ENCODE measurements at regions not wholly inside any gene's neighbourhood (a gene's known extent, or its start where the extent isn't known, plus 50 kb on each side); places are given as distances from the start of the nearest gene placed in this dataset.

- Histone ChIP-seq H3K4me1 (no peaks in the 10 kb centered on the region), H3K4me3 (no peak overlapping the region), H3K27ac (no peak overlapping the region), H3K27me3 (peaks cover 0 to 12% of the 10 kb centered on the region in 2 donors), H3K9me3 (peaks cover 0 to 9% (median 0%) of the 10 kb centered on the region in 4 donors), H3K36me3 (no peaks in the 10 kb centered on the region)
- TF ChIP-seq EP300 (IDR thresholded peaks at IDR 0.05): no peak
- TF ChIP-seq, protein P1, sequence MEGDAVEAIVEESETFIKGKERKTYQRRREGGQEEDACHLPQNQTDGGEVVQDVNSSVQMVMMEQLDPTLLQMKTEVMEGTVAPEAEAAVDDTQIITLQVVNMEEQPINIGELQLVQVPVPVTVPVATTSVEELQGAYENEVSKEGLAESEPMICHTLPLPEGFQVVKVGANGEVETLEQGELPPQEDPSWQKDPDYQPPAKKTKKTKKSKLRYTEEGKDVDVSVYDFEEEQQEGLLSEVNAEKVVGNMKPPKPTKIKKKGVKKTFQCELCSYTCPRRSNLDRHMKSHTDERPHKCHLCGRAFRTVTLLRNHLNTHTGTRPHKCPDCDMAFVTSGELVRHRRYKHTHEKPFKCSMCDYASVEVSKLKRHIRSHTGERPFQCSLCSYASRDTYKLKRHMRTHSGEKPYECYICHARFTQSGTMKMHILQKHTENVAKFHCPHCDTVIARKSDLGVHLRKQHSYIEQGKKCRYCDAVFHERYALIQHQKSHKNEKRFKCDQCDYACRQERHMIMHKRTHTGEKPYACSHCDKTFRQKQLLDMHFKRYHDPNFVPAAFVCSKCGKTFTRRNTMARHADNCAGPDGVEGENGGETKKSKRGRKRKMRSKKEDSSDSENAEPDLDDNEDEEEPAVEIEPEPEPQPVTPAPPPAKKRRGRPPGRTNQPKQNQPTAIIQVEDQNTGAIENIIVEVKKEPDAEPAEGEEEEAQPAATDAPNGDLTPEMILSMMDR (IDR thresholded peaks at IDR 0.05): no peak
- no peak for DNase-seq (ENCODE audit: low spot score in 2 of 2)
- WGBS, 2 donors: 89 to 90% methylated on average over 8 of the region's 8 CpGs
Observed at GRCh38 chr12:111188436-111188835, 180.5 kb downstream of the PHETA1 start.

- TF ChIP-seq, protein P1 (IDR thresholded peaks at IDR 0.05): no peak
- TF ChIP-seq POLR2A (IDR thresholded peaks at IDR 0.05) (no peak), EP300 (IDR thresholded peaks at IDR 0.05) (no peak)
- Histone ChIP-seq H3K36me3 (no peaks in the 10 kb centered on the region), H3K27ac (no peak overlapping the region), H3K4me1 (peaks cover 0 to 2% (median 0%) of the 10 kb centered on the region in 4 donors), H3K9me3 (peaks cover 0 to 9% (median 0%) of the 10 kb centered on the region in 4 donors), H3K4me3 (no peak overlapping the region), H3K27me3 (peaks cover 0 to 2% of the 10 kb centered on the region in 2 donors)
- no peak for DNase-seq (ENCODE audit: low spot score in 2 of 2)
- WGBS, 2 donors: 75 to 84% methylated on average over 17 of the region's 17 CpGs
Observed at GRCh38 chr12:111186347-111186746, 182.5 kb downstream of the PHETA1 start.

GRCh38 chr12:111185889-111186227, 183.0 kb downstream of the PHETA1 start:
- TF ChIP-seq, protein P1 (IDR thresholded peaks at IDR 0.05): no peak
- TF ChIP-seq POLR2A (IDR thresholded peaks at IDR 0.05) (no peak), EP300 (IDR thresholded peaks at IDR 0.05) (no peak)
- H3K27me3 ChIP-seq: peaks cover 0 to 4% of the 10 kb centered on the region in 2 donors
- no peak overlapping the region for H3K27ac ChIP-seq
- no peak overlapping the region for H3K4me3 ChIP-seq
- peaks cover 0 to 7% (median 0%) of the 10 kb centered on the region in 4 donors for H3K4me1 ChIP-seq
- H3K9me3 ChIP-seq: peaks cover 0 to 9% (median 0%) of the 10 kb centered on the region in 4 donors
- WGBS, 2 donors: 85 to 86% methylated on average over 6 of the region's 6 CpGs
- DNase-seq (ENCODE audit: low spot score in 2 of 2): no peak
- H3K36me3 ChIP-seq: no peaks in the 10 kb centered on the region

DNA sequence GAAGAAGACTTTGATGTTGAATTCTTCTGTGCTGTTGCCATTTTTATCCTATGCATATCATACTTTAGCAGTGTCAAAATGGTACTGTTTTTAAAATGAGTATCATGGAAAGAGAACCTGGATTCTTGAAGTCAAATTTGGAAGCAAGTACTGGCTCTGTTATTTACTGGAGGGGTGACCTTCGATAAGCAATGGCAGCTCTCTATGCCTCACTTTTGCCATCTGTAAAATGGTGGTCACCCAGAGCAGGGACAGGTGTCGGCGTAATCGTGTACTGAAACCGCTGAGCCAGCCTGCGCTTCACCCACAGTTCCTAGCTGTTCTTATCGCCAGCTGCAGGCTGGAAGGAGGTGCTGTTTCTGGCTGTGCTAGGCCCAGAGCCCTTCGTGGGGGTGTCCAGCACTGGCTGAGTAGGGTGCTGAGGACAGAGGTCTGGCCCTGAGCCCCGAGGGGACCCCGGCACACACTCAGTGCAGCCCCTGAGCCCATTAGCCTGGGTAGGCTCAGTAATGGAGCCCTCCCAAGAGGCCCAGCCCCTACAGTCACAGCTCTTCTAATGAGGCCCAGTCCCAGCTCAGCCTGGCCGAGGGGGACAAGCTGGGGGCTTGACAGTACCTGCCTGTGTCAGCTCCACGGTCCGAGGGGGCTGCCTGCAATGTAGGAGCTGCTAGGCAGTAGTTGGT, 183.5 kb downstream of the PHETA1 start:
- Histone ChIP-seq H3K4me3 (no peak overlapping the region), H3K27ac (no peak overlapping the region), H3K36me3 (no peaks in the 10 kb centered on the region), H3K27me3 (peaks cover 2 to 5% of the 10 kb centered on the region in 2 donors), H3K9me3 (peaks cover 0 to 9% (median 0%) of the 10 kb centered on the region in 4 donors), H3K4me1 (peaks cover 0 to 12% (median 0%) of the 10 kb centered on the region in 4 donors)
- WGBS, 2 donors: 74 to 76% methylated on average over 10 to 11 of the region's 13 CpGs
- DNase-seq (ENCODE audit: low spot score in 2 of 2): no peak
- TF ChIP-seq EP300 (IDR thresholded peaks at IDR 0.05): no peak
- TF ChIP-seq, protein P1 (IDR thresholded peaks at IDR 0.05): no peak
- TF ChIP-seq POLR2A (IDR thresholded peaks at IDR 0.05): no peak

DNA sequence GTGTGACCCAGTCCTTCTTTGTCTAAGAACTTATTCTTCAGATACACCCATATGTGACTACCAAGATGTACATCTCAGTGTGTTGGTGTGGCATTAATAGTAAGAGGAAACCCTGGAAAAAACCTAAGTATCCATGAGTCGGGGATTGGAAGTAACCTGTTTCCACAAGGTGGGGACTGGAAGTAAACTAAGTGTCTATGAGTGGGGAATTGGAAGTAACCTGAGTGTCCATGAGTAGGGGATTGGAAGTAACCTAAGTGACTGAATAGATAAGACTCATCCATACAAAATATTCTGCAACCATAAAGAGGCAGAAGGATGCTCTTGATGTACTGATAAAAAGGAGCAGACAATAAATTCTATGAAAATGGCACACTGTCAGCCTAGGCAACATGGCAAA, 184.7 kb downstream of the PHETA1 start:
- peaks cover 2 to 8% of the 10 kb centered on the region in 2 donors for H3K27me3 ChIP-seq
- H3K27ac ChIP-seq: no peak overlapping the region
- TF ChIP-seq, protein P1 (IDR thresholded peaks at IDR 0.05): no peak
- H3K9me3 ChIP-seq: peaks cover 0 to 4% (median 0%) of the 10 kb centered on the region in 4 donors
- peaks cover 0 to 19% (median 0%) of the 10 kb centered on the region in 4 donors for H3K4me1 ChIP-seq
- whole genome bisulfite sequencing, 2 donors: 86 to 96% methylated on average over 1 of the region's 1 CpG
- DNase-seq (ENCODE audit: low spot score in 2 of 2): no peak
- H3K4me3 ChIP-seq: no peak overlapping the region
- H3K36me3 ChIP-seq: no peaks in the 10 kb centered on the region
